Panc1 (cell line): ENCODE measurements at regions not wholly inside any gene's neighbourhood (a gene's known extent, or its start where the extent isn't known, plus 50 kb on each side); places are given as distances from the start of the nearest gene placed in this dataset.

Experiments used
- ATAC-seq: fragments of 200-7000 bp; cut with Tn5 transposase; 2 replicates; pipeline ENCODE4 v1.9.1; 2020; ENCODE audit warnings: mild to moderate bottlenecking, moderate library complexity
- BruUV-seq: library from RNA; stranded (reverse); fragments of 400-500 nt; replicated peaks from 2 replicates; lab custom pipeline; 2021; lab: Mats Ljungman, UMichigan
- CTCF ChIA-PET: fragments of 300-600 bp; sonication (Branson Sonifier 250); formaldehyde crosslinking; loops from one replicate; lab custom pipeline; 2022; ENCODE audit warnings: antibody characterized with exemption; lab: Charles Lee
- POLR2A ChIA-PET: fragments of 300-600 bp; sonication (Branson Sonifier 250); formaldehyde crosslinking; loops from one replicate; lab custom pipeline; 2022; ENCODE audit warnings: antibody characterized with exemption; lab: Charles Lee
- DNase-seq: peaks from one replicate; pipeline ENCODE4 v3.0.0-alpha.2; 2010; ENCODE audit warnings: low read depth, low spot score
- H3K27ac ChIP-seq: 2 replicates; pipeline ENCODE4 v1.5.1; 2011; ENCODE audit warnings: mild to moderate bottlenecking, low read length, inconsistent platforms
- H3K27me3 ChIP-seq: fragments of 200-500 bp; sonication (Bioruptor generic); 2 replicates; pipeline ENCODE4 v1.6.0; 2014; ENCODE audit warnings: low read length, inconsistent platforms; ENCODE audit not compliant: control insufficient read depth, insufficient read depth
- H3K36me3 ChIP-seq: fragments of 200-500 bp; sonication (Bioruptor generic); 2 replicates; pipeline ENCODE4 v1.5.1; 2014; ENCODE audit warnings: inconsistent platforms, mild to moderate bottlenecking, low read length, moderate library complexity; ENCODE audit not compliant: control insufficient read depth, insufficient read depth
- H3K4me1 ChIP-seq: 2 replicates; pipeline ENCODE4 v1.5.1; 2011; ENCODE audit warnings: inconsistent platforms, mild to moderate bottlenecking, low read length, moderate library complexity; ENCODE audit not compliant: control insufficient read depth, insufficient read depth
- H3K4me3 ChIP-seq, 2 experiments: 2 replicates each; pipeline ENCODE4 v1.5.1; 2011 to 2012; ENCODE audit warnings: low read depth in 2 of 2, low read length in 2 of 2, mild to moderate bottlenecking in 2 of 2, inconsistent platforms in 1 of 2, moderate library complexity in 1 of 2
- H3K9me3 ChIP-seq: fragments of 200-500 bp; sonication (Bioruptor generic); 2 replicates; pipeline ENCODE4 v1.5.1; 2014; ENCODE audit warnings: low read depth, mild to moderate bottlenecking, inconsistent platforms, low read length, moderate library complexity; ENCODE audit not compliant: control insufficient read depth, insufficient read depth
- CTCF ChIP-seq: fragments of 450-650 bp; IDR thresholded peaks from 2 replicates; pipeline ENCODE4 v1.5.1; 2017; ENCODE audit warnings: mild to moderate bottlenecking
- POLR2AphosphoS5 ChIP-seq: IDR thresholded peaks from 2 replicates; pipeline ENCODE4 v1.6.1; 2012; ENCODE audit warnings: mild to moderate bottlenecking, low read depth, low read length, moderate library complexity
- SIN3A ChIP-seq: IDR thresholded peaks from 2 replicates; pipeline ENCODE4 v1.6.1; 2012; ENCODE audit warnings: low read depth, mild to moderate bottlenecking, low read length, moderate library complexity, borderline replicate concordance; ENCODE audit not compliant: insufficient read depth
- TCF7L2 ChIP-seq: IDR thresholded peaks from 2 replicates; pipeline ENCODE4 v1.6.1; 2011; ENCODE audit warnings: mild to moderate bottlenecking, low read depth, low read length, inconsistent platforms
- in situ Hi-C: cut with HindIII; loops from 2 replicates; pipeline ENCODE4 v1.10.0; 2016; ENCODE audit warnings: low sequenced_read_pairs, low pct_unique_long_range_greater_than_20kb
- intact Hi-C: fragments of 100-400 bp; cut with micrococcal nuclease; formaldehyde crosslinking; loops from one replicate; pipeline ENCODE4 v1.10.0; 2022; ENCODE audit not compliant: unreplicated experiment
- TF ChIP-seq, protein P1 (sequence below), 2 experiments: IDR thresholded peaks; 2 replicates each; pipeline ENCODE4 v1.6.1; 2011 to 2012; ENCODE audit warnings: low read depth in 2 of 2, control low read depth in 1 of 2, low read length in 1 of 2, mild to moderate bottlenecking in 1 of 2, moderate library complexity in 1 of 2; ENCODE audit not compliant: insufficient read depth in 1 of 2

- H3K9me3 ChIP-seq: peaks cover 9% of the 10 kb centered on the region; the same call in 1 of the 2 replicates
- no peak for TF ChIP-seq POLR2AphosphoS5
- ChIA-PET CTCF (no interaction called here), POLR2A (no interaction called here)
- in situ Hi-C loops (no loop called here), intact Hi-C loops (no loop called here)
- H3K27ac ChIP-seq: peak overlapping the region; percentile 55; the same call in 1 of the 2 replicates
- DNase-seq: no peak
- no peaks in the 10 kb centered on the region for H3K36me3 ChIP-seq
- H3K27me3 ChIP-seq: no peaks in the 10 kb centered on the region
- BruUV-seq: no TSS peak
- peaks cover 23% of the 10 kb centered on the region for H3K4me1 ChIP-seq
- H3K4me3 ChIP-seq: no peak overlapping the region
- ATAC-seq: no peak
These were observed 244.4 kb downstream of the TGFB2 start for GRCh38 chr1:218589487-218589886.

GRCh38 chr1:218591966-218592365, 246.8 kb downstream of the TGFB2 start:
- DNase-seq (no peak), ATAC-seq (no peak)
- TF ChIP-seq, protein P1, sequence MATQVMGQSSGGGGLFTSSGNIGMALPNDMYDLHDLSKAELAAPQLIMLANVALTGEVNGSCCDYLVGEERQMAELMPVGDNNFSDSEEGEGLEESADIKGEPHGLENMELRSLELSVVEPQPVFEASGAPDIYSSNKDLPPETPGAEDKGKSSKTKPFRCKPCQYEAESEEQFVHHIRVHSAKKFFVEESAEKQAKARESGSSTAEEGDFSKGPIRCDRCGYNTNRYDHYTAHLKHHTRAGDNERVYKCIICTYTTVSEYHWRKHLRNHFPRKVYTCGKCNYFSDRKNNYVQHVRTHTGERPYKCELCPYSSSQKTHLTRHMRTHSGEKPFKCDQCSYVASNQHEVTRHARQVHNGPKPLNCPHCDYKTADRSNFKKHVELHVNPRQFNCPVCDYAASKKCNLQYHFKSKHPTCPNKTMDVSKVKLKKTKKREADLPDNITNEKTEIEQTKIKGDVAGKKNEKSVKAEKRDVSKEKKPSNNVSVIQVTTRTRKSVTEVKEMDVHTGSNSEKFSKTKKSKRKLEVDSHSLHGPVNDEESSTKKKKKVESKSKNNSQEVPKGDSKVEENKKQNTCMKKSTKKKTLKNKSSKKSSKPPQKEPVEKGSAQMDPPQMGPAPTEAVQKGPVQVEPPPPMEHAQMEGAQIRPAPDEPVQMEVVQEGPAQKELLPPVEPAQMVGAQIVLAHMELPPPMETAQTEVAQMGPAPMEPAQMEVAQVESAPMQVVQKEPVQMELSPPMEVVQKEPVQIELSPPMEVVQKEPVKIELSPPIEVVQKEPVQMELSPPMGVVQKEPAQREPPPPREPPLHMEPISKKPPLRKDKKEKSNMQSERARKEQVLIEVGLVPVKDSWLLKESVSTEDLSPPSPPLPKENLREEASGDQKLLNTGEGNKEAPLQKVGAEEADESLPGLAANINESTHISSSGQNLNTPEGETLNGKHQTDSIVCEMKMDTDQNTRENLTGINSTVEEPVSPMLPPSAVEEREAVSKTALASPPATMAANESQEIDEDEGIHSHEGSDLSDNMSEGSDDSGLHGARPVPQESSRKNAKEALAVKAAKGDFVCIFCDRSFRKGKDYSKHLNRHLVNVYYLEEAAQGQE (IDR thresholded peaks at IDR 0.05; ENCODE audit: insufficient read depth in 1 of 2, low read depth in 2 of 2, low read length in 1 of 2): no peak
- TF ChIP-seq POLR2AphosphoS5 (no peak), TCF7L2 (no peak), CTCF (no peak), SIN3A (no peak)
- intact Hi-C loops (no loop called here), in situ Hi-C loops (no loop called here)
- ChIA-PET CTCF (no interaction called here), POLR2A (no interaction called here)
- Histone ChIP-seq H3K4me3 (no peak overlapping the region), H3K9me3 (peaks cover 3% of the 10 kb centered on the region; the same call in 1 of the 2 replicates), H3K36me3 (no peaks in the 10 kb centered on the region), H3K27me3 (no peaks in the 10 kb centered on the region), H3K27ac (peak overlapping the region; percentile 41; the same call in 1 of the 2 replicates), H3K4me1 (no peaks in the 10 kb centered on the region)
- BruUV-seq: no TSS peak

- no TSS peak for BruUV-seq
- no peak; the same call in 1 of the 2 replicates for ATAC-seq
- ChIA-PET POLR2A (no interaction called here), CTCF (no interaction called here)
- no peaks in the 10 kb centered on the region for H3K36me3 ChIP-seq
- no peak overlapping the region for H3K4me3 ChIP-seq
- TF ChIP-seq TCF7L2: 0 out of 2 replicates have a peak, but pooled peaks have one; percentile 20
- TF ChIP-seq, protein P1 (IDR thresholded peaks at IDR 0.05; ENCODE audit: insufficient read depth in 1 of 2, low read depth in 2 of 2, low read length in 1 of 2): no peak
- peak overlapping the region; percentile 29; the same call in 1 of the 2 replicates for H3K27ac ChIP-seq
- H3K4me1 ChIP-seq: no peaks in the 10 kb centered on the region
- in situ Hi-C loops: no loop called here
- intact Hi-C loops: no loop called here
- H3K9me3 ChIP-seq: peaks cover 3% of the 10 kb centered on the region; the same call in 1 of the 2 replicates
- DNase-seq: no peak
- H3K27me3 ChIP-seq: no peaks in the 10 kb centered on the region
These were observed 247.6 kb downstream of the TGFB2 start for GRCh38 chr1:218592688-218593087.
